Epithelial cell of esophagus (primary cell): ENCODE measurements at regions not wholly inside any gene's neighbourhood (a gene's known extent, or its start where the extent isn't known, plus 50 kb on each side); places are given as distances from the start of the nearest gene placed in this dataset.
"Not testable (repeated sequence)": the region's sequence is repeated elsewhere in the genome, so short reads cannot be mapped to it uniquely, and the experiment has no call there.

Experiments used
- DNase-seq: peaks from one replicate; pipeline ENCODE4 v3.0.0; 2010; ENCODE audit warnings: low read depth
- H3K4me3 ChIP-seq: 2 replicates; pipeline ENCODE4 v1.5.1; 2011; ENCODE audit warnings: mild to moderate bottlenecking, low read length, control low read depth
- TF ChIP-seq, protein P1 (sequence below): IDR thresholded peaks from 2 replicates; pipeline ENCODE4 v1.5.1; 2011; ENCODE audit warnings: low read depth, mild to moderate bottlenecking, low read length, control low read depth, inconsistent platforms; ENCODE audit not compliant: insufficient read depth; ENCODE audit errors: missing control alignments

DNA sequence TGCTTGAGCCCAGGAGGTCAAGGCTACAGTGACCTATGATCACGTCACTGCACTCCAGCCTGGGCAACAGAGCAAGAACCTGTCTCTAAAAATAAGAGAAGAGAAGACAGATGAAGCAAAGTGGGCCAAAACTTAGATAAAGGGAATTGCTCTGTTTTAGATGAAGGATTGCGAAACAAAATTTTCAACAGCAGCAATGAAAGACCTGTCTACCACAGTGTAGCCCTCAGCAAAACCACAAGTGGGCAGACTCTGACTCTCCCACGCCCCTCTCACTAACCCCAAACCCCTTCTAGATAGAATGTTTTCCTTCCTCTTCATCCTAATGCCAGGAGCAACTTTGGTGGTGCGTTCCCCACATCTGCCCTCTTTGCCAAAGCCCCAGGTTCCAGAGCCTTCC, 105.6 kb upstream of the ALDH3B2 start:
- DNase-seq, result no peak
- TF ChIP-seq, protein P1, sequence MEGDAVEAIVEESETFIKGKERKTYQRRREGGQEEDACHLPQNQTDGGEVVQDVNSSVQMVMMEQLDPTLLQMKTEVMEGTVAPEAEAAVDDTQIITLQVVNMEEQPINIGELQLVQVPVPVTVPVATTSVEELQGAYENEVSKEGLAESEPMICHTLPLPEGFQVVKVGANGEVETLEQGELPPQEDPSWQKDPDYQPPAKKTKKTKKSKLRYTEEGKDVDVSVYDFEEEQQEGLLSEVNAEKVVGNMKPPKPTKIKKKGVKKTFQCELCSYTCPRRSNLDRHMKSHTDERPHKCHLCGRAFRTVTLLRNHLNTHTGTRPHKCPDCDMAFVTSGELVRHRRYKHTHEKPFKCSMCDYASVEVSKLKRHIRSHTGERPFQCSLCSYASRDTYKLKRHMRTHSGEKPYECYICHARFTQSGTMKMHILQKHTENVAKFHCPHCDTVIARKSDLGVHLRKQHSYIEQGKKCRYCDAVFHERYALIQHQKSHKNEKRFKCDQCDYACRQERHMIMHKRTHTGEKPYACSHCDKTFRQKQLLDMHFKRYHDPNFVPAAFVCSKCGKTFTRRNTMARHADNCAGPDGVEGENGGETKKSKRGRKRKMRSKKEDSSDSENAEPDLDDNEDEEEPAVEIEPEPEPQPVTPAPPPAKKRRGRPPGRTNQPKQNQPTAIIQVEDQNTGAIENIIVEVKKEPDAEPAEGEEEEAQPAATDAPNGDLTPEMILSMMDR, result no peak

DNA sequence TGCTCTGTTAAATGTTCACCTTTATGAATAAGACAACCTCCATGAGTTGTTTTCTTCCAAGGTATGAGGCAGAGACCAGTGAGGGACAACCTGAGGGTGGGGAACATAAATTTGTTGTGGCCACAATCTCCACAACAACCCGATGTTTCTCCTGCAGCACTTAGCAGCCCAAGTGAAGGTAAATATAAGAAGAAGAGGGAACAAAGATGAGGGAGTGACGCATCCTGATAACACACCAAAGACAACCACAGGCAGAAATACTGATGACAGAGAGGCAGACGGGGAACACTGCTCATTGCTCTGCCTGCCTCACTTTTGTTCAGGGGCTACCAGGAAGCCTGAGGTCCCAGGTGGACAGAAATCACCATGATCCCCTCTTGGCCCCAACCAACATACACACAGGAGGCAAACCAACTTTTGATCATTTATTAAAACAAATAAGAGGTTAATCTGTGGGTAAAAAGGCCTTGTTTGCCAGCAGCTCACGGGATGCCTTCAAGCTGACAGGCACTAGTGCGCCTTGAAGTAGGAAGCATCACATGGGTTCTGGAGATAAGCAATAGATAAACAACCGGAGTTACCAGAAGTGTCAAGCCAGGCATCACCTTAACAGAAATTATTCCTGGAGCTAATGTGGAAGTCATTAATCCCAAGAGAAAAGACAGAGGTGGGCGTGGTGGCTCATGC, 104.9 kb upstream of the ALDH3B2 start:
- H3K4me3 ChIP-seq, DNase-seq: not testable (repeated sequence)

More for the DNA sequence above, 105.6 kb upstream of the ALDH3B2 start:
- no peak overlapping the region for H3K4me3 ChIP-seq

DNA sequence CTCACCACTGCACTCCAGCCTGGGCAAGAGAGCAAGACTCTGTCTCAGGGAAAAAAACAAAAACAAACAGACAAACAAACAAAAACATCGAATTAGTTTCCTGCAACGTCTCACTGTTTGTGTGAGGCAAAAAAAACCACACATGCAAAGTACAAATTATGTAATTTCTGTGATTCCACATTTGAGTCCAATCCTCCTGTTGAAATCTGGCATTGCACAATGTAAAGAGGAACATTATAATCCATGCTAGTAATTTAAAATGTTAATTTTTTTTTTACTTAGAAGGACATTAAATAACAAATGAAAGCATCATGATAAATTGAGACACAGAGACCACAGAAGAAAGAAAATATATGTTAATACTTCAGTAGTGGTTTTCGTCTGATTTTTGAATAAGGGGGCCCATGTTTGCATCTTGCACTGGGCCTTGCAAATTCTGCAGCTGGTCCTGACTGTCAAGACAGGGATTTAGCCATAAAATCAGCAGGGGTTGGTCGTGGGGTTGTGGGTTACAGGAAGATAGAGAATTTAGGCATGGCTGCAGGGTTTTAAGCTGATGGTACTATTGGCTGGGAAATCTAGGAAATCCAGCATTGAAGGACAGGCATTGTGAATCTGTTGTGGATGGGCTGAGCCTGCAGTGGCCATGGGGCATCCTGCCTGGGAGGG, 102.6 kb upstream of the ALDH3B2 start:
- no peak for DNase-seq
- no peak overlapping the region for H3K4me3 ChIP-seq
- TF ChIP-seq, protein P1, result no peak

DNA sequence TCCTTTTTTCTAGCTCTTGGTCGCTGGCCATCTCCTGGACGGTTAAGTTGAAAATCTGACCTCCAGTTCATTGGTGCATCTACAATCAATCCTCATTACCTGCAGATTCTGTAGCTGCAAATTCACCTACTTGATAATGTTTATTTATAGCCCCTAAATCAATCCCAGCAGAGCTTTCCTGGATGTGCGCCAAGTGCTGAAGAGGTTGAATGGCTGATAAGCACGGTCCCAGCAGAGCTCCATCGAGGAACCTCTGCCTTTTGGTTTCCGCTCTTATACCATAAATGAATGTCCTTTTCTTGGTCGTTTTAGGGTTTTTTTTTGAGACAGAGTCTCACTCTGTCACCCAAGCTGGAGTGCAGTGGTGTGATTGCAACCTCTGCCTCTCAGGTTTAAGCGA, 99.8 kb upstream of the ALDH3B2 start:
- H3K4me3 ChIP-seq, DNase-seq: not testable (repeated sequence)

DNA sequence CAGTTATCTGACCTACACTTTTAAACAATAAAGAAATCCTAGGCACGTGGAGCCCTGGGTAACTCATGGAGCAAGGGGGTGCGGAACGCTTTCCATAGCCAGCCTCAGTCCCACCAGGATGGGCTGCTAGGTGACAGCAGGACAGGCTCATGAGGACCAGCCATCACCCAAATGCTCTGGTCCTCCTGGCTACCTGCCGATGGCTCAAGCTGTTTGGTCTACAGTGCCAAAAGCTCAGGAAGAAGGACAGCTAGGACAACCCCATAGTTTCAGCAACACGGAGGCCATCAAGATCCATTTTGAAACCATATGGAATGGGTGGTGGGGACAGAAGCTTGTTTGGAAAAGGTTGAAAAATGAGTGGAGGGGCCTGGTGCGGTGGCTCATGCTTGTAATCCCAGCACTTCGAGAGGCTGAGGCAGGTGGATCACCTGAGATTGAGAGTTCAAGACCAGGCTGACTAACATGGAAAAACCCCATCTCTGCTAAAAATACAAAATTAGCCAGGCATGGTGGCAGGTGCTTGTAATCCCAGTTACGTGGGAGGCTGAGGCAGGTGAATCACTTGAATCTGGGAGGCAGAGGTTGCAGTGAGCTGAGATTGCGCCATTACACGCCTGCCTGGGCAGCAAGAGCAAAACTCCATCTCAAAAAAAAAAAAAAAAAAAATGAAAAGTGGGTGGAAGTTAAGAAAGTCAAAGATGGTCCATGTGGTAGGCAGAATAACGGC, 93.7 kb upstream of the ALDH3B2 start:
- peak; percentile 36 for DNase-seq

DNA sequence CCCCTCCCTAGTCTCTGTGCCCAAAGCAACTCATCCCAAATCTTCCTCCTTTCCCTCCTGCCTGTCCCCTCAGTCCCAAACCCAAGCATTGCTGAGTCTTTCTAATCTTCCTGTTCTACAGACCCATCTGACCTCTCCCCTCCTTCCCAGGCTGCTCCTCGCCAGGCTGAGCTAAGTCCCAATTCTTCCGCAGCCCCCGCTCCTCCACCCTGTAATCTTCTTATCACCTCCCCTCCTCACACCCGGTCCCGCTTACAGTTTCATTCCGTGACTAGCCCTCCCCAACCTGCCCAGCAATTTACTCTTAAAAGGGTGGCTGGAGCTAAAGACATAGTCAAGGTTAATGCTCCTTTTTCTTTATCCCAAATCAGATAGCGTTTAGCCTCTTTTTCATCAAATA, 86.8 kb upstream of the ALDH3B2 start:
- not testable (repeated sequence) for DNase-seq, H3K4me3 ChIP-seq

More for the DNA sequence above, 93.7 kb upstream of the ALDH3B2 start:
- not testable (repeated sequence) for H3K4me3 ChIP-seq

DNA sequence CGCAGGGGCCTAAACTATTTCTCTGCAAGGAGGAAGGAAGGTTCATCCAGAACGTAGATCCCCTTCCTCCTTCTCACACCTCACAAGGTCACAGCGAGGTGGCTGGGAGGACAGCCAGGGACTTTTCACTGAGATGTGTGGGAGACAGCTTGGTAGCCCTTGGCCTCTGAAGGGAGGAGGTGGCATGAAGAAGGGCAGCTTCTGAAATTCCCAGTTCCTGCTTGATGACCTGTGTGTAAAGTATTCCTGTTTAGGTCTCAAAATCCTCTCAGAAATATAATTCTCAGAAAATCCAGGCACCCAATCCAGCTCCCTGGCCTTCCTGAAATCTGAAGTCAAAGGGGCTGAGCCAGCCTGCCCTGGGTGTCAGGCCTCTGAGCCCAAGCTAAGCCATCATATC, 84.9 kb upstream of the ALDH3B2 start:
- not testable (repeated sequence) for DNase-seq, H3K4me3 ChIP-seq

DNA sequence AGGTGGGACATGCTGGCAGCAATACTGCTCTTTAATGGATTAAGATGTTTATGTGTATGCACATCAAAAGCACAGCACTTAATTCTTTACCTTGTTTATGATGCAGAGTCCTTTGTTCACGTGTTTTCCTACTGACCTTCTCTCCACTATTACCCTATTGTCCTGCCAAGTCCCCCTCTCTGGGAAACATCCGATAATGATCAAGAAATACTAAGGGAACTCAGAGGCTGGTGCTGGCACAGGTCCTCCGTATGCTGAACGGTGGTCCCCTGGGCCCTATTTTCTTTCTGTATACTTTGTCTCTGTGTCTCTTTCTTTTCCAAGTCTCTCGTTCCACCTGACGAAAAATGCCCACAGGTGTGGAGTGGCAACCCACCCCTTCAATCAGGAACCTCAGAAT, 84.0 kb upstream of the ALDH3B2 start:
- not testable (repeated sequence) for H3K4me3 ChIP-seq, DNase-seq

DNA sequence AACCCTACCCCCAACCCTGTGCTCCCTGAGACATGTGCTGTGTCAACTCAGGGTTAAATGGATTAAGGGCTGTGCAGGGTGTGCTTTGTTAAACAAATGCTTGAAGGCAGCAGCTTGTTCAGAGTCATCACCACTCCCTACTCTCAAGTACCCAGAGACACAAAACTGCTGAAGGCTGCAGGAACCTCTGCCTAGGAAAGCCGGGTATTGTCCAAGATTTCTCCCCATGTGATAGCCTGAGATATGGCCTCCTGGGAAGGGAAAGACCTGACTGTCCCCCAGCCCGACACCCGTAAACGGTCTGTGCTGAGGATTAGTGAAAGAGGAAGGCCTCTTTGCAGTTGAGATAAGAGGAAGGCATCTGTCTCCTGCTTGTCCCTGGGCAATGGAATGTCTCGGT, 83.6 kb upstream of the ALDH3B2 start:
- not testable (repeated sequence) for H3K4me3 ChIP-seq
- peak; percentile 5 for DNase-seq

DNA sequence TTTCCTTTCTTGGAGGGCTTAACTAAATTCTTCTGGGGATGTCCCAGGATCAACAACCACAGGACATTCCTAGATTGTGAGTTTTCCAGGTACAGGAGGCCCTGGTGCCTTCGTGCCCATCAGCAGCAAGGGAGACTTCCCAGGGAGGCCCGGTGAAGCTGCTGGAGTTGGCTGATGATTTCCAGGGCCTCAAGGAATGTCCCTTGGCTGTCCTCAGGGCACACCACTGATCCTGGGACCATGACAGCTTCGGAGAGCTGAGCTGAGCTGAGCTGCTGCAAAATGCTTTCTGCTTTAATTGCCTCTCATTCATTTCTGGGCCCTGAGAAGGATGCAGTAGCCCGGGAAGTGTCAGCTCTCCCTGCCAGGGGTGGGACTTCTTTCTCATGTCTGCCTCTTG, 79.4 kb upstream of the ALDH3B2 start:
- not testable (repeated sequence) for H3K4me3 ChIP-seq, DNase-seq

DNA sequence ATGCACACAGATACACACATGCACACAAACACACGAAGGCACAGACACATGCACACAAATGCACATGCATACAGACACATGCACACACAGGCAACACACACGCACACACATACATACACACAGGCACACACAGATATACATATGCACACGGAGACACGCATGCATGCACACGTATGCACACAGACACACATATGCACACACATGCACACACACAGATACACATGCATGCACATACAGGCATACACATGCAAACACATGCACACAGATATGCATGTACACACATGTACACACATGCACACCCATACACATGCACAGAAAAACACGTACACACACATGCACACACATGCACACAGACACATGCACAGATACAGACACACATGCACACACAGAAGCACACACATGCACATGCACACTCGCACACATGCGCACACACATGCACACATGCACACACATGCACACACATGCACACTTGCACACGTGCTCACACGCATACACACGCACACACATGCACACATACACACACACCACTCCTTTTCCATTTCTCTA, 70.8 kb upstream of the ALDH3B2 start:
- TF ChIP-seq, protein P1, result no peak
- no peak overlapping the region for H3K4me3 ChIP-seq
- DNase-seq, result no peak

DNA sequence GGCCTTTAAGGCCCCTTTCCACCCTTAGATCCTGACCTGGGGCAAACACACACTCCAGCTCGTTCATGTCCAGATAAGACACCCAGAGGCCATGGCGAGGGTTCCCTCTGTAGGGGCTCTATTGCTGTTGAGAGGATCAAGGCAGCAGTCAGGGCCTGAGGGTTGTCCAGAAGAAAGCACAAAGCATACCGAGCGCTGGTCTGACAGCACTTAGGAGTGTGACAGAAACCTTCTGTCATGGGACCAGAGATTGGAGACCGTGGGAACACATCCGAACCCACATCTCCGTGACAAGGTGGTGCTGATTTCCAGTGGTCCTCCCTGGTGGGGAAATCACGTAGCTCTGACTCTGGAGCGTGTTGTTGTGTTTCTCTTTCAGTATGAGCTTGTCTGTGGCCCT, 69.8 kb upstream of the ALDH3B2 start:
- DNase-seq, result not testable (repeated sequence)

DNA sequence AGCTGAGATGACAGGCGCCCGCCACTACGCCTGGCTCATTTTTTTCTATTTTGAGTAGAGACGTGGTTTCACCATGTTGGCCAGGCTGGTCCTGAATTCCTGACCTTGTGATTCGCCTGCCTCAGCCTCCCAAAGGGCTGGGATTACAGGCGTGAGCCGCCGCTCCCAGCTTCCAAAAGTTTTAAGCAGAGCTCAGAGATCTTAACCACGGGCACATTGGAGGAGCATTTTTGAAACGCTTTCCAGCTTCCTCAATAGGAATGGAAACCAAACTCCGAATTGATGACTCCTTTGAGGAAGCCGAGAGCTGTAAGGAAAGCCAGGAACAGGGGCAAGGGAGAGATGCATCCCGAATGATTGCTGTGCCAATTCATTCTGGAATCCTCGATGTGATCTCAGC, 63.8 kb upstream of the ALDH3B2 start:
- DNase-seq, H3K4me3 ChIP-seq: not testable (repeated sequence)

More for the DNA sequence above, 69.8 kb upstream of the ALDH3B2 start:
- H3K4me3 ChIP-seq, result not testable (repeated sequence)

DNA sequence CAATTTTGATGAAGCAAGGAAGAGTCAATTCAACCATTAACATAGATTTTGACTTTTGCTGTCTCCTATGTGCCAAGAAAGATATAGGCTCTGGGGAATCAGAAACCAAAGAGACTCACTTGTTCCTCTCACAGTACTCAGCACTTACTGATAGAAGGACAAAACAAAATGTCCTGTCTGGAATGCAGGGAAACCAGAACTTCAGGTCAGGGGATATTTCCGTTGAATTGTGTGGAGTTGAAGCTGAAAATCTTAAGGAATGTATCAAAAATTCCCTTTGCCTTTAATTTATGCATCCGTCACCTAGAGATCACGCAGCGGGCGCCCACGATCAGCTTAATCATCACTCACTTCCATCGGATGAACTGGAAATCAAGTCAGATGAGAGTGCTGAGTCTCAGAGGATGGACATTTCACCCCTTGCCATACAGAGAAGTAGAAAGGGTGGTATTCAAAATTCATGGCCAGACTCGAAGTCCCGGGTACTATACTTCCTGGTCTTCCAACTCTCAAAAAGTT, 63.2 kb upstream of the ALDH3B2 start:
- DNase-seq, result peak; percentile 5
- H3K4me3 ChIP-seq, result not testable (repeated sequence)
